Type B pancreatic cell (in vitro differentiated cells): ENCODE measurements at regions not wholly inside any gene's neighbourhood (a gene's known extent, or its start where the extent isn't known, plus 50 kb on each side); places are given as distances from the start of the nearest gene placed in this dataset.

Experiments
- DNase-seq: peaks from one replicate; pipeline ENCODE4 v3.0.0; 2021; ENCODE audit warnings: mixed read lengths; ENCODE audit not compliant: unreplicated experiment; ENCODE audit errors: extremely low spot score
- H3K27ac Mint-ChIP-seq: 2 replicates; pipeline ENCODE4 v1.8.0; 2021; ENCODE audit warnings: mild to moderate bottlenecking, mixed read lengths
- H3K27me3 Mint-ChIP-seq: 2 replicates; pipeline ENCODE4 v1.8.0; 2021; ENCODE audit warnings: mixed read lengths
- H3K36me3 Mint-ChIP-seq: 2 replicates; pipeline ENCODE4 v1.8.0; 2021; ENCODE audit warnings: mixed read lengths
- H3K4me1 Mint-ChIP-seq: one replicate; pipeline ENCODE4 v1.8.0; 2021; ENCODE audit warnings: mixed read lengths; ENCODE audit not compliant: unreplicated experiment
- H3K4me3 Mint-ChIP-seq: 2 replicates; pipeline ENCODE4 v1.8.0; 2021; ENCODE audit warnings: mild to moderate bottlenecking, mixed read lengths
- H3K9me3 Mint-ChIP-seq: 2 replicates; pipeline ENCODE4 v1.8.0; 2021; ENCODE audit warnings: mixed read lengths
- TF ChIP-seq, protein P1 (sequence below): fragments of 200-600 bp; sonication (generic); conservative IDR thresholded peaks from 2 replicates; pipeline ENCODE4 v1.5.0; 2021; ENCODE audit warnings: antibody characterized with exemption, mild to moderate bottlenecking

DNA sequence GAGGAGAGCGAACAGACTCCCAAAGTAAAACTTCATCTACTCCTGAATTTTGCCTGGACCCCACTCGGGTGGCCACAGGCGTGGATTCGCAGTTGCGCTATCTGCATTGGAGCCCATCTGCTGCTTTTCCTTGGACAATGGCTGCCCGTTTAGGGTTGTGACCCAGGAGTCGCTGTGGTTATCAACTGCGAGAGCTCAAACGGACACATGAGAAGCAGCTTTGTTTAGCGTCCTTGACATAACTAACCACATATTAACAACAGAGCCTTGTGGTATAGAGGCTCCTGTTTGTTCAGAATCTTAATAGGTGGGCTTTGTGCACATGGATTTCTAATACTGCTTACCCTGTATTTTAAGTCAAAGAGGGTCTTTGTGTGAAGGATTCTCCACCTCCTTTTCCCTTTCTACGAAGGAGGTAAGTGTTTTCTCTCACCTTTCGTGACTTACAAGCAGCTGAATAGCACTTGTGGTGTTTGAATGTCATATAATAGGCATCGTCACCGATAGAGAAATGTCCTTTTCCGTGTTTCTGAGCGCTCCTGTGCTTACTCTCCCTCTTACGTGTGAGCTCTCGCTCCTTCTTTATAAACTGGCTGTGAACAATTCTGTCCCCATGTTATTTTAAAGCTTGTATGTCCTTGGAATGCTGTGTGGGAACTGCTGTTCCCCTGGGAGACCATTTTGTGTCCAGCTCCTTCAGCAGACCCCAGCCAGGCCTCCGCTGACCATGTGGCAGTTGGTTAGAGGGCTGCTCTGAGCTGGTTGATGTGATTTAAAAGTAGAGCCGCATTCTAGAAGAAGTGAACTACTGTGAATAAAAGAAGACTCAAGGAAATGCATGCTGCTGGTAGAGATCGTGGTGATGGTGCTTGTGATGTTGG is 441.4 kb downstream of the RPS6KC1 start:
- no peaks in the 10 kb centered on the region for H3K4me1 Mint-ChIP-seq
- H3K9me3 Mint-ChIP-seq: no peaks in the 10 kb centered on the region
- DNase-seq: no peak
- no peak overlapping the region for H3K4me3 Mint-ChIP-seq
- H3K27ac Mint-ChIP-seq: no peak overlapping the region
- TF ChIP-seq, protein P1, sequence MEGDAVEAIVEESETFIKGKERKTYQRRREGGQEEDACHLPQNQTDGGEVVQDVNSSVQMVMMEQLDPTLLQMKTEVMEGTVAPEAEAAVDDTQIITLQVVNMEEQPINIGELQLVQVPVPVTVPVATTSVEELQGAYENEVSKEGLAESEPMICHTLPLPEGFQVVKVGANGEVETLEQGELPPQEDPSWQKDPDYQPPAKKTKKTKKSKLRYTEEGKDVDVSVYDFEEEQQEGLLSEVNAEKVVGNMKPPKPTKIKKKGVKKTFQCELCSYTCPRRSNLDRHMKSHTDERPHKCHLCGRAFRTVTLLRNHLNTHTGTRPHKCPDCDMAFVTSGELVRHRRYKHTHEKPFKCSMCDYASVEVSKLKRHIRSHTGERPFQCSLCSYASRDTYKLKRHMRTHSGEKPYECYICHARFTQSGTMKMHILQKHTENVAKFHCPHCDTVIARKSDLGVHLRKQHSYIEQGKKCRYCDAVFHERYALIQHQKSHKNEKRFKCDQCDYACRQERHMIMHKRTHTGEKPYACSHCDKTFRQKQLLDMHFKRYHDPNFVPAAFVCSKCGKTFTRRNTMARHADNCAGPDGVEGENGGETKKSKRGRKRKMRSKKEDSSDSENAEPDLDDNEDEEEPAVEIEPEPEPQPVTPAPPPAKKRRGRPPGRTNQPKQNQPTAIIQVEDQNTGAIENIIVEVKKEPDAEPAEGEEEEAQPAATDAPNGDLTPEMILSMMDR: no peak
- peaks cover 13% of the 10 kb centered on the region for H3K27me3 Mint-ChIP-seq
- H3K36me3 Mint-ChIP-seq: no peaks in the 10 kb centered on the region

DNA sequence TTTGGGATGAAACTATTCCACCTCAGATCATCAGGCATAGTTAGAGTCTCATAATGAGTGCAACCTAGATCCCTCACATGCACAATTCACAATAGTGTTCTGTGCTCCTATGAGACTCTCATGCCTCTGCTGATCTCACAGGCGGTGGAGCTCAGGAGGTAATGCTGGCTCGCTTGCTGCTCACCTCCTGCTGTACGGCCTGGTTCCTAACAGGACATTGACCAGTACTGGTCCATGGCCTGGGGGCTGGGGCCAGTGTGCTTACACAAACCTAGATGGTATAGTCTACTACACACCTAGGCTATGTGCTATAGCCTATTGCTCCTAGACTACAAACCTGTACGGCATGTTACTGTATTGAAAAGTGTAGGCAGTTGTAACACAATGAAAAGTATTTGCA is 448.4 kb downstream of the RPS6KC1 start:
- Mint-ChIP-seq H3K4me3 (no peak overlapping the region), H3K27me3 (no peaks in the 10 kb centered on the region), H3K4me1 (no peaks in the 10 kb centered on the region), H3K27ac (no peak overlapping the region), H3K9me3 (peaks cover 9% of the 10 kb centered on the region), H3K36me3 (no peaks in the 10 kb centered on the region)
- no peak for DNase-seq
- TF ChIP-seq, protein P1: no peak

DNA sequence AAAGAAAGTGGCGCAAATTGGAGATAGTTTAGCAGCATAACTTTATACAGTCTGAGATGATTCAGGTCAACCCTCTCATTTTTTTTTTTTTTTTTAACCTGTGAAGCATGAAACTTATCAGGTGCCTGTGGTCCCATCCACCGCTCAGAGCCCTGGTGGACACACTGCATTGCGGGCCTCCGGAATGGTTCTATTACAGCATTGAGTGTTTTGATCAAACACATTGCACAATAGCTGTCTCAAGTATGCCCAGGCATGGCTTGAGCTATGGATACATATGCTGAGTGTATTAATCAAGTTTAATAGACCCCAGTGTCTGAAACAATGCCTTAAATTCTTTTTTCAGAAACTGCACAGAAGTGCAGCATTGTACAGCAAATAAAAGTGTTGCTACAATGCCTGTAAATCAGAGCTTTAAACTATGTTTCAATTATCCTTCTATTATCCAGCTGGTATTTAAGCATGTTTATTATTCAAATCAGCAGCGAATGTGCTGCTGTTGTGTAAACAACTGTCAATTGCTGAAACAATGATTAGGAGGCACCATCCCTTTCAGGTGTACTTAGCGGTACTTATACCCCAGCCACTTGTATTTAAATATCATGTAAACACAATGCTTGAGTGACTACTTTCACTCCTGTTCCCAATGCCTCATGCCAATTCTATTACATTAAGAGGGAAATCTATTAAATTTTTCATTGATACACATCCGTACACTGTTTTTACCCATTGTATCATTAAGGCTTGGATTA is 456.6 kb downstream of the RPS6KC1 start:
- Mint-ChIP-seq H3K27ac (no peak overlapping the region), H3K36me3 (no peaks in the 10 kb centered on the region), H3K4me1 (no peaks in the 10 kb centered on the region), H3K4me3 (no peak overlapping the region), H3K27me3 (no peaks in the 10 kb centered on the region), H3K9me3 (peaks cover 4% of the 10 kb centered on the region)
- TF ChIP-seq, protein P1: no peak
- no peak for DNase-seq

DNA sequence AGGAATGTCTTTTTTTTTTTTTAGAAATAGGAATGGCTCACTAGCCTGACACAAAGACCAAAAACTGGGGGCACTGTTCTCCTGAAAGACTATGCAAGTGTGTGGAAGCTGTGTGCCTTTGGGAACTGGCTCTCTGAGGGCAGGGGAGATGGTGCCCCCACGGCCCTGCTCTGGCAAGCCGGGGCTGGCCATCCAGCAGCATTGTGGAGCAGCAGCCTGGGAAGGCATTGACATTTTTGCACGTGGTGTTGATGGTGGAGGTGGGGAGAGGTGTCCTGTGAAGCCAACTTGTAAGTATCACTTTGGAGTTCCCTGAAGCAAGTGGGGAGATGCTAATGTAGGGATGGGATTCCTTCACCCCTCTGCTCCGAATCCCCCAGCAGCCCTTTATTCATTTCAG is 460.1 kb downstream of the RPS6KC1 start:
- Mint-ChIP-seq H3K27me3 (no peaks in the 10 kb centered on the region), H3K36me3 (no peaks in the 10 kb centered on the region), H3K9me3 (no peaks in the 10 kb centered on the region), H3K27ac (no peak overlapping the region), H3K4me1 (no peaks in the 10 kb centered on the region), H3K4me3 (no peak overlapping the region)
- TF ChIP-seq, protein P1: no peak
- no peak for DNase-seq

DNA sequence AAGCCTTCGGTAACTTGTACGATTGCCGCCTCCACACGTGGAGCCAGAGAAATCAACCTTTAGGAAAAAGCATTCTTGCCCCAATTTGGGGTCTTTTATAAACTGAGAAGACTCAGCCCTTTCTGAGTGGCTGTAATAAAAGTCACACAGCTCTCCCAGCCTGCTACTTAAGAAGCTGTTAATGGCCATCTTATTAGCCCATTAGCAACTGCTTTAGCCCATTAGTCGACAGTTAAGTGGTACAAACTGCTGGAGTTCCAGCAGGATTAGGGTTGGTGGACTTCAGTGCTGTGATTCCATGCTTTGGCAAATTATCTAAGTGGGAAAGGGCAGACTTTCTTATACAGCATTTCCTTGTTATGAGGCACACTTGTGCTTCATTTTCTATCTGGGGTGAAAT is 461.3 kb downstream of the RPS6KC1 start:
- H3K9me3 Mint-ChIP-seq: no peaks in the 10 kb centered on the region
- H3K27ac Mint-ChIP-seq: no peak overlapping the region
- H3K4me3 Mint-ChIP-seq: no peak overlapping the region
- no peaks in the 10 kb centered on the region for H3K4me1 Mint-ChIP-seq
- no peaks in the 10 kb centered on the region for H3K27me3 Mint-ChIP-seq
- TF ChIP-seq, protein P1: no peak
- DNase-seq: no peak
- no peaks in the 10 kb centered on the region for H3K36me3 Mint-ChIP-seq
